HCT116 (cell line): ENCODE measurements at regions not wholly inside any gene's neighbourhood (a gene's known extent, or its start where the extent isn't known, plus 50 kb on each side); places are given as distances from the start of the nearest gene placed in this dataset.

Experiments used
- ELF1 ChIP-seq: IDR thresholded peaks from 2 replicates; pipeline ENCODE4 v1.6.1; 2012; ENCODE audit warnings: low read depth, borderline replicate concordance
- EZH2 ChIP-seq: fragments of 200-600 bp; sonication (generic); IDR thresholded peaks from 2 replicates; pipeline ENCODE4 v1.6.1; 2017; ENCODE audit warnings: antibody characterized with exemption, mixed run types
- FOSL1 ChIP-seq: IDR thresholded peaks from 2 replicates; pipeline ENCODE4 v1.6.1; 2012; ENCODE audit warnings: low read depth
- POLR2A ChIP-seq: IDR thresholded peaks from 2 replicates; pipeline ENCODE4 v1.7.0; 2011; ENCODE audit warnings: borderline replicate concordance; ENCODE audit not compliant: insufficient read depth, insufficient read length; ENCODE audit errors: extremely low read depth
- POLR2AphosphoS5 ChIP-seq: IDR thresholded peaks from 2 replicates; pipeline ENCODE4 v1.6.1; 2011; ENCODE audit warnings: mild to moderate bottlenecking, low read depth, low read length, moderate library complexity
- SP1 ChIP-seq: IDR thresholded peaks from 2 replicates; pipeline ENCODE4 v1.6.1; 2012; ENCODE audit warnings: low read depth
- TF ChIP-seq, protein P1 (sequence below), 3 experiments: fragments of 200-600 bp in 1 of 3; sonication (generic) in 1 of 3; IDR thresholded peaks in 2 of 3; conservative IDR thresholded peaks in 1 of 3; 2 replicates each; pipeline ENCODE4 v1.5.1; 2012 to 2017; ENCODE audit warnings: low read depth in 2 of 3, low read length in 2 of 3, antibody characterized with exemption in 1 of 3, borderline replicate concordance in 1 of 3, control low read depth in 1 of 3, mild to moderate bottlenecking in 1 of 3, mixed read lengths in 1 of 3, mixed run types in 1 of 3, moderate library complexity in 1 of 3; ENCODE audit not compliant: insufficient read depth in 1 of 3
- TF ChIP-seq, protein P2 (sequence below): IDR thresholded peaks from 2 replicates; pipeline ENCODE4 v1.6.1; 2012
- TF ChIP-seq, protein P3 (sequence below): IDR thresholded peaks from 2 replicates; pipeline ENCODE4 v1.6.1; 2011; ENCODE audit warnings: mild to moderate bottlenecking, low read length, moderate library complexity; ENCODE audit not compliant: insufficient replicate concordance; ENCODE audit errors: extremely low read depth
- TF ChIP-seq, protein P4 (sequence below): IDR thresholded peaks from 2 replicates; pipeline ENCODE4 v1.6.1; 2012; ENCODE audit warnings: low read depth

DNA sequence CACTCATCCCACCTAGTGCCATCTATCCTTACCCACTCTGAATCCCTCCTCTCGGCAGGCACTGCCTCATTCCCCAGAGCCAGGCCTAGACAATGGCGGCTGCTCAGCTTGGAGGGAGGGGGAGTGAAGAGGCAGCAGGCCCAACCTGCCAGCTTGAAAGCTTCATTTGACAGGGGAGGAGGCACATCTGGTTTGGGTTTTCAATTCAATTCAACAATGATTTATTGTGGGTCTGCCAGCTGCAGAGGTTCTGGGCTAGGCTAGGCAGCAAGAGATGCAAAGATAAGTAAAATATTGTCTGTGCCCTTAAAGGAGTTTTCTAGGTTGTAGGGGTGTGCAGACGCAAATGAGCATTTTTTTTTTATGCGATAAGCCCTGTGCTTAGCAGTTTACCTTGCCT is 58.5 kb downstream of the RTL9 start:
- TF ChIP-seq, protein P1, sequence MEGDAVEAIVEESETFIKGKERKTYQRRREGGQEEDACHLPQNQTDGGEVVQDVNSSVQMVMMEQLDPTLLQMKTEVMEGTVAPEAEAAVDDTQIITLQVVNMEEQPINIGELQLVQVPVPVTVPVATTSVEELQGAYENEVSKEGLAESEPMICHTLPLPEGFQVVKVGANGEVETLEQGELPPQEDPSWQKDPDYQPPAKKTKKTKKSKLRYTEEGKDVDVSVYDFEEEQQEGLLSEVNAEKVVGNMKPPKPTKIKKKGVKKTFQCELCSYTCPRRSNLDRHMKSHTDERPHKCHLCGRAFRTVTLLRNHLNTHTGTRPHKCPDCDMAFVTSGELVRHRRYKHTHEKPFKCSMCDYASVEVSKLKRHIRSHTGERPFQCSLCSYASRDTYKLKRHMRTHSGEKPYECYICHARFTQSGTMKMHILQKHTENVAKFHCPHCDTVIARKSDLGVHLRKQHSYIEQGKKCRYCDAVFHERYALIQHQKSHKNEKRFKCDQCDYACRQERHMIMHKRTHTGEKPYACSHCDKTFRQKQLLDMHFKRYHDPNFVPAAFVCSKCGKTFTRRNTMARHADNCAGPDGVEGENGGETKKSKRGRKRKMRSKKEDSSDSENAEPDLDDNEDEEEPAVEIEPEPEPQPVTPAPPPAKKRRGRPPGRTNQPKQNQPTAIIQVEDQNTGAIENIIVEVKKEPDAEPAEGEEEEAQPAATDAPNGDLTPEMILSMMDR (IDR thresholded peaks at IDR 0.05 in 2 of 3, conservative IDR thresholded peaks at IDR 0.05 in 1 of 3; ENCODE audit: borderline replicate concordance in 1 of 3, insufficient read depth in 1 of 3, low read depth in 2 of 3, low read length in 2 of 3), result no peak
- no peak for TF ChIP-seq EZH2
- TF ChIP-seq, protein P2, sequence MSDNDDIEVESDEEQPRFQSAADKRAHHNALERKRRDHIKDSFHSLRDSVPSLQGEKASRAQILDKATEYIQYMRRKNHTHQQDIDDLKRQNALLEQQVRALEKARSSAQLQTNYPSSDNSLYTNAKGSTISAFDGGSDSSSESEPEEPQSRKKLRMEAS, result no peak
- no peak for TF ChIP-seq FOSL1
- TF ChIP-seq POLR2A, result no peak
- TF ChIP-seq ELF1, result no peak
- TF ChIP-seq, protein P3, sequence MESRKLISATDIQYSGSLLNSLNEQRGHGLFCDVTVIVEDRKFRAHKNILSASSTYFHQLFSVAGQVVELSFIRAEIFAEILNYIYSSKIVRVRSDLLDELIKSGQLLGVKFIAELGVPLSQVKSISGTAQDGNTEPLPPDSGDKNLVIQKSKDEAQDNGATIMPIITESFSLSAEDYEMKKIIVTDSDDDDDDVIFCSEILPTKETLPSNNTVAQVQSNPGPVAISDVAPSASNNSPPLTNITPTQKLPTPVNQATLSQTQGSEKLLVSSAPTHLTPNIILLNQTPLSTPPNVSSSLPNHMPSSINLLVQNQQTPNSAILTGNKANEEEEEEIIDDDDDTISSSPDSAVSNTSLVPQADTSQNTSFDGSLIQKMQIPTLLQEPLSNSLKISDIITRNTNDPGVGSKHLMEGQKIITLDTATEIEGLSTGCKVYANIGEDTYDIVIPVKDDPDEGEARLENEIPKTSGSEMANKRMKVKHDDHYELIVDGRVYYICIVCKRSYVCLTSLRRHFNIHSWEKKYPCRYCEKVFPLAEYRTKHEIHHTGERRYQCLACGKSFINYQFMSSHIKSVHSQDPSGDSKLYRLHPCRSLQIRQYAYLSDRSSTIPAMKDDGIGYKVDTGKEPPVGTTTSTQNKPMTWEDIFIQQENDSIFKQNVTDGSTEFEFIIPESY, result no peak
- TF ChIP-seq, protein P4, sequence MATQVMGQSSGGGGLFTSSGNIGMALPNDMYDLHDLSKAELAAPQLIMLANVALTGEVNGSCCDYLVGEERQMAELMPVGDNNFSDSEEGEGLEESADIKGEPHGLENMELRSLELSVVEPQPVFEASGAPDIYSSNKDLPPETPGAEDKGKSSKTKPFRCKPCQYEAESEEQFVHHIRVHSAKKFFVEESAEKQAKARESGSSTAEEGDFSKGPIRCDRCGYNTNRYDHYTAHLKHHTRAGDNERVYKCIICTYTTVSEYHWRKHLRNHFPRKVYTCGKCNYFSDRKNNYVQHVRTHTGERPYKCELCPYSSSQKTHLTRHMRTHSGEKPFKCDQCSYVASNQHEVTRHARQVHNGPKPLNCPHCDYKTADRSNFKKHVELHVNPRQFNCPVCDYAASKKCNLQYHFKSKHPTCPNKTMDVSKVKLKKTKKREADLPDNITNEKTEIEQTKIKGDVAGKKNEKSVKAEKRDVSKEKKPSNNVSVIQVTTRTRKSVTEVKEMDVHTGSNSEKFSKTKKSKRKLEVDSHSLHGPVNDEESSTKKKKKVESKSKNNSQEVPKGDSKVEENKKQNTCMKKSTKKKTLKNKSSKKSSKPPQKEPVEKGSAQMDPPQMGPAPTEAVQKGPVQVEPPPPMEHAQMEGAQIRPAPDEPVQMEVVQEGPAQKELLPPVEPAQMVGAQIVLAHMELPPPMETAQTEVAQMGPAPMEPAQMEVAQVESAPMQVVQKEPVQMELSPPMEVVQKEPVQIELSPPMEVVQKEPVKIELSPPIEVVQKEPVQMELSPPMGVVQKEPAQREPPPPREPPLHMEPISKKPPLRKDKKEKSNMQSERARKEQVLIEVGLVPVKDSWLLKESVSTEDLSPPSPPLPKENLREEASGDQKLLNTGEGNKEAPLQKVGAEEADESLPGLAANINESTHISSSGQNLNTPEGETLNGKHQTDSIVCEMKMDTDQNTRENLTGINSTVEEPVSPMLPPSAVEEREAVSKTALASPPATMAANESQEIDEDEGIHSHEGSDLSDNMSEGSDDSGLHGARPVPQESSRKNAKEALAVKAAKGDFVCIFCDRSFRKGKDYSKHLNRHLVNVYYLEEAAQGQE, result no peak
- no peak for TF ChIP-seq POLR2AphosphoS5
- no peak for TF ChIP-seq SP1
